Endothelial cell of umbilical vein (primary cell): ENCODE measurements at regions not wholly inside any gene's neighbourhood (a gene's known extent, or its start where the extent isn't known, plus 50 kb on each side); places are given as distances from the start of the nearest gene placed in this dataset.

Source experiments
- BruUV-seq: library from RNA; stranded (reverse); fragments of 400-500 nt; replicated peaks from 2 replicates; lab custom pipeline; 2021; lab: Mats Ljungman, UMichigan
- CTCF ChIA-PET: fragments of 300-600, 350-600 bp; sonication (Branson Sonifier 250); formaldehyde crosslinking; loops from one replicate; lab custom pipeline; 2021; ENCODE audit warnings: antibody characterized with exemption, inconsistent platforms; lab: Charles Lee
- POLR2A ChIA-PET: fragments of 300-600, 350-600 bp; sonication (Branson Sonifier 250); formaldehyde crosslinking; loops from one replicate; lab custom pipeline; 2021; ENCODE audit warnings: antibody characterized with exemption, inconsistent platforms; lab: Charles Lee
- DNase-seq: peaks from one replicate; pipeline ENCODE4 v3.0.0-alpha.2; 2011; ENCODE audit warnings: low read depth, low spot score
- FAIRE-seq: peaks from 2 replicates; lab custom pipeline; 2011; peaks lifted over from hg19 to GRCh38; lab: Jason Lieb, UNC
- H2AFZ ChIP-seq: 2 replicates; pipeline ENCODE4 v1.6.0; 2012; ENCODE audit warnings: low read depth, low read length, control low read depth, inconsistent platforms
- H3K27ac ChIP-seq: 2 replicates; pipeline ENCODE4 v1.5.1; 2011; ENCODE audit warnings: low read depth, mild to moderate bottlenecking, control low read depth, low read length, moderate library complexity; ENCODE audit not compliant: insufficient read depth
- H3K27me3 ChIP-seq, 2 experiments: 2 replicates each; pipeline versions ENCODE4 v1.6.0 to v1.6.1; 2011; ENCODE audit warnings: low read length in 2 of 2, mixed read lengths in 1 of 2; ENCODE audit not compliant: control insufficient read depth in 2 of 2, insufficient read depth in 2 of 2
- H3K36me3 ChIP-seq, 2 experiments: 2 replicates in 1 of 2; 3 replicates in 1 of 2; pipeline ENCODE4 v1.5.1; 2011; ENCODE audit warnings: low read length in 2 of 2, mild to moderate bottlenecking in 1 of 2, moderate library complexity in 1 of 2; ENCODE audit not compliant: control insufficient read depth in 2 of 2, insufficient read depth in 2 of 2; ENCODE audit errors: extremely low read depth in 1 of 2
- H3K4me1 ChIP-seq: 3 replicates; pipeline ENCODE4 v1.5.1; 2011; ENCODE audit warnings: mild to moderate bottlenecking, low read length; ENCODE audit not compliant: control insufficient read depth, insufficient read depth; ENCODE audit errors: extremely low read depth
- H3K4me2 ChIP-seq: 2 replicates; pipeline ENCODE4 v1.6.1; 2011; ENCODE audit warnings: low read length, control low read depth, mixed read lengths; ENCODE audit not compliant: insufficient read depth
- H3K4me3 ChIP-seq, 3 experiments: fragments of 200-600 bp in 1 of 3; sonication (generic), shearing (Covaris generic) in 1 of 3; replicated peaks in 1 of 3; 2 replicates each; pipeline ENCODE4 v1.5.1; 2011 to 2016; ENCODE audit warnings: control low read depth in 3 of 3, low read length in 3 of 3, mild to moderate bottlenecking in 2 of 3, inconsistent platforms in 1 of 3, low read depth in 1 of 3, moderate library complexity in 1 of 3; ENCODE audit not compliant: insufficient read depth in 1 of 3
- H3K79me2 ChIP-seq: 2 replicates; pipeline ENCODE4 v1.6.0; 2012; ENCODE audit warnings: low read length, inconsistent platforms; ENCODE audit not compliant: control insufficient read depth, insufficient read depth
- H3K9ac ChIP-seq: replicated peaks from 2 replicates; pipeline ENCODE3; 2011; ENCODE audit warnings: low read length, control low read depth; ENCODE audit not compliant: insufficient read depth; ENCODE audit errors: extremely low read depth
- H3K9me1 ChIP-seq: replicated peaks from 3 replicates; pipeline ENCODE4 v1.6.0; 2011; ENCODE audit warnings: mild to moderate bottlenecking, low read length; ENCODE audit not compliant: control insufficient read depth, insufficient read depth; ENCODE audit errors: extremely low read depth
- H3K9me3 ChIP-seq: replicated peaks from 2 replicates; pipeline ENCODE4 v1.5.1; 2012; ENCODE audit warnings: low read length, inconsistent platforms; ENCODE audit not compliant: control insufficient read depth, insufficient read depth
- H4K20me1 ChIP-seq: replicated peaks from 2 replicates; pipeline ENCODE3; 2011; ENCODE audit warnings: mild to moderate bottlenecking, low read length; ENCODE audit not compliant: control insufficient read depth, insufficient read depth; ENCODE audit errors: extremely low read depth
- EZH2 ChIP-seq: IDR thresholded peaks from 2 replicates; pipeline ENCODE4 v1.6.1; 2012; ENCODE audit warnings: borderline replicate concordance, low read depth, mild to moderate bottlenecking, moderate library complexity, low read length, inconsistent platforms; ENCODE audit not compliant: severe bottlenecking
- FOS ChIP-seq: IDR thresholded peaks from 2 replicates; pipeline ENCODE4 v1.6.1; 2011; ENCODE audit warnings: mild to moderate bottlenecking, low read length, moderate library complexity, borderline replicate concordance; ENCODE audit not compliant: insufficient read depth
- GATA2 ChIP-seq: IDR thresholded peaks from 2 replicates; pipeline ENCODE4 v1.7.0; 2011; ENCODE audit warnings: low read depth, mild to moderate bottlenecking, moderate library complexity, mixed read lengths, low read length; ENCODE audit not compliant: insufficient read length, insufficient read depth
- JUN ChIP-seq: IDR thresholded peaks from 2 replicates; pipeline ENCODE4 v1.6.1; 2011; ENCODE audit warnings: borderline replicate concordance, low read depth; ENCODE audit not compliant: insufficient read length, insufficient read depth
- MYC ChIP-seq: IDR thresholded peaks from one replicate; pipeline ENCODE4 v1.6.1; 2011; ENCODE audit warnings: mild to moderate bottlenecking, low read depth, low read length
- POLR2A ChIP-seq: IDR thresholded peaks from 2 replicates; pipeline ENCODE4 v1.6.1; 2012; ENCODE audit warnings: low read depth, mild to moderate bottlenecking, control low read depth, low read length
- POLR2AphosphoS5 ChIP-seq: IDR thresholded peaks from 2 replicates; pipeline ENCODE4 v1.6.1; 2012; ENCODE audit warnings: low read depth, mild to moderate bottlenecking, control low read depth, low read length, moderate library complexity; ENCODE audit not compliant: insufficient read depth
- dilution Hi-C: fragments of 300-500 bp; cut with MboI; formaldehyde crosslinking; loops from one replicate; pipeline ENCODE4 v1.15.0; 2019; ENCODE audit warnings: low sequenced_read_pairs; ENCODE audit not compliant: extremely low pct_ligation_motif_present
- intact Hi-C: fragments of 100-400 bp; cut with micrococcal nuclease; formaldehyde crosslinking; loops from one replicate; pipeline ENCODE4 v1.10.0; 2022
- TF ChIP-seq, protein P1 (sequence below), 2 donors: IDR thresholded peaks; 1 replicate in 1 of 2; 2 replicates in 1 of 2; pipeline ENCODE4 v1.5.1; 2011; ENCODE audit warnings: low read length in 2 of 2, mild to moderate bottlenecking in 2 of 2, moderate library complexity in 2 of 2, control low read depth in 1 of 2, inconsistent platforms in 1 of 2, low read depth in 1 of 2; ENCODE audit not compliant: insufficient read depth in 1 of 2; ENCODE audit errors: extremely low read depth in 1 of 2
- TF ChIP-seq, protein P2 (sequence below): IDR thresholded peaks from 2 replicates; pipeline ENCODE4 v1.6.1; 2011; ENCODE audit not compliant: insufficient read depth, insufficient read length

DNA sequence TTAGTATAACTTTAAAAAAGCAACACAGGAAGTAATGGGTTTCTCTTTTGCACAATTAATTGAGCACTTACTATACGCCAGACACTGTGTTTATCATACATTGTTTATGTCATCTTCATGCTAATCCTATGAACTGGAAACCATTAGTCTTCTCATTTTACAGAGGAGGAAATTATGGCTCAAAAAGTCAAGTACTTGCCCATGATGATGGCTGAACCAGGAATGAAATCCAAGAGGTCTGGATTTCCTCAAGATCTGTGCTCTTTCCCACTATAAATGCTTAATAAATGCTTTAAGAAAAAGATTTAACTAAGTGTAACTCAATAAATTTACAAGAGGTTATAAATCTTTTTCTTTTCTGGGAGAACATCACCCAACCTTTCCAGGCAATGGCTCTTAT lies 303.7 kb upstream of the RRP15 start:
- no peak for DNase-seq
- Histone ChIP-seq H3K36me3 (no peaks in the 10 kb centered on the region), H3K9ac (no peak overlapping the region), H4K20me1 (no peaks in the 10 kb centered on the region), H3K4me3 (no peak overlapping the region), H3K9me3 (no peaks in the 10 kb centered on the region), H3K79me2 (no peaks in the 10 kb centered on the region), H3K9me1 (no peaks in the 10 kb centered on the region), H2AFZ (no peak overlapping the region), H3K27me3 (no peaks in the 10 kb centered on the region), H3K27ac (no peak overlapping the region), H3K4me1 (no peaks in the 10 kb centered on the region), H3K4me2 (no peak overlapping the region)
- ChIA-PET POLR2A (no interaction called here), CTCF (no interaction called here)
- TF ChIP-seq POLR2A, result no peak
- no peak for TF ChIP-seq GATA2
- TF ChIP-seq, protein P1, sequence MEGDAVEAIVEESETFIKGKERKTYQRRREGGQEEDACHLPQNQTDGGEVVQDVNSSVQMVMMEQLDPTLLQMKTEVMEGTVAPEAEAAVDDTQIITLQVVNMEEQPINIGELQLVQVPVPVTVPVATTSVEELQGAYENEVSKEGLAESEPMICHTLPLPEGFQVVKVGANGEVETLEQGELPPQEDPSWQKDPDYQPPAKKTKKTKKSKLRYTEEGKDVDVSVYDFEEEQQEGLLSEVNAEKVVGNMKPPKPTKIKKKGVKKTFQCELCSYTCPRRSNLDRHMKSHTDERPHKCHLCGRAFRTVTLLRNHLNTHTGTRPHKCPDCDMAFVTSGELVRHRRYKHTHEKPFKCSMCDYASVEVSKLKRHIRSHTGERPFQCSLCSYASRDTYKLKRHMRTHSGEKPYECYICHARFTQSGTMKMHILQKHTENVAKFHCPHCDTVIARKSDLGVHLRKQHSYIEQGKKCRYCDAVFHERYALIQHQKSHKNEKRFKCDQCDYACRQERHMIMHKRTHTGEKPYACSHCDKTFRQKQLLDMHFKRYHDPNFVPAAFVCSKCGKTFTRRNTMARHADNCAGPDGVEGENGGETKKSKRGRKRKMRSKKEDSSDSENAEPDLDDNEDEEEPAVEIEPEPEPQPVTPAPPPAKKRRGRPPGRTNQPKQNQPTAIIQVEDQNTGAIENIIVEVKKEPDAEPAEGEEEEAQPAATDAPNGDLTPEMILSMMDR (IDR thresholded peaks at IDR 0.05; ENCODE audit: extremely low read depth in 1 of 2, insufficient read depth in 1 of 2, low read depth in 1 of 2, low read length in 2 of 2), result no peak
- no peak for TF ChIP-seq FOS
- TF ChIP-seq, protein P2, sequence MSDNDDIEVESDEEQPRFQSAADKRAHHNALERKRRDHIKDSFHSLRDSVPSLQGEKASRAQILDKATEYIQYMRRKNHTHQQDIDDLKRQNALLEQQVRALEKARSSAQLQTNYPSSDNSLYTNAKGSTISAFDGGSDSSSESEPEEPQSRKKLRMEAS, result no peak
- TF ChIP-seq EZH2, result no peak
- TF ChIP-seq JUN, result no peak
- TF ChIP-seq MYC, result no peak
- no peak for TF ChIP-seq POLR2AphosphoS5
- dilution Hi-C loops, result no loop called here
- no TSS peak for BruUV-seq
- no peak for FAIRE-seq
- intact Hi-C loops, result no loop called here
